Left colon (tissue), 2 donors: ENCODE measurements at regions not wholly inside any gene's neighbourhood (a gene's known extent, or its start where the extent isn't known, plus 50 kb on each side); places are given as distances from the start of the nearest gene placed in this dataset.

Experiments
- ATAC-seq: fragments of 200-7000 bp; cut with Tn5 transposase; one replicate; pipeline ENCODE4 v1.9.1; 2020; ENCODE audit warnings: mild to moderate bottlenecking, moderate library complexity
- DNase-seq, 2 donors: peaks; one replicate each; pipeline ENCODE4 v3.0.0-alpha.2; 2020
- intact Hi-C, 2 donors: fragments of 100-400 bp; cut with DNase I in 1 of 2; cut with micrococcal nuclease in 1 of 2; formaldehyde crosslinking; loops; one replicate each; pipeline versions ENCODE4 v1.11.2 to v1.14.0; 2022; cut with DNase I, micrococcal nuclease
- donor health status: DM: no; HTN: no; CAD: no.
- donor health status: DM: yes; HTN: yes; CAD: no.

DNA sequence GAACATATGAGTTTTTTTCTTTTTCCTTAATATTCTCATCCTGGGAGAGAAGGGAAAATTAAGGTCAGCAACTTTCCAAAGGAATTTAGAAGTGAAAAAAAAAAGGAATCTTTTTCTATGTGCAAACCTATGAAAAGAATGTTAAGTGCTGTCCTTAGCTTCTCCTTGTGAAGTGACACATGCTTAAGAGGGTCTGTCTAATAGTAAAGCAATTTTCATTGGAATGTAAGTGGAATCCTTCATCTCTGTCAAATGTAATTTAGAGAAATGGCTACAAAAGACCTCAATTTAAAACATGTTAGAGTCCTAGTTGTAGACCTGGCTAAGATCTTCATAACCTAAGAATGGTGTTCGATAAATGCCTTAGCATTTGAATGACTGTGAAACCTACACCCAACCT is 117.4 kb upstream of the EPB41L3 start:
- DNase-seq (no peak), ATAC-seq (no peak)
- intact Hi-C loops = no loop called here

GRCh38 chr18:5653802-5654201 is 110.0 kb upstream of the EPB41L3 start:
- intact Hi-C loops = no loop called here

DNA sequence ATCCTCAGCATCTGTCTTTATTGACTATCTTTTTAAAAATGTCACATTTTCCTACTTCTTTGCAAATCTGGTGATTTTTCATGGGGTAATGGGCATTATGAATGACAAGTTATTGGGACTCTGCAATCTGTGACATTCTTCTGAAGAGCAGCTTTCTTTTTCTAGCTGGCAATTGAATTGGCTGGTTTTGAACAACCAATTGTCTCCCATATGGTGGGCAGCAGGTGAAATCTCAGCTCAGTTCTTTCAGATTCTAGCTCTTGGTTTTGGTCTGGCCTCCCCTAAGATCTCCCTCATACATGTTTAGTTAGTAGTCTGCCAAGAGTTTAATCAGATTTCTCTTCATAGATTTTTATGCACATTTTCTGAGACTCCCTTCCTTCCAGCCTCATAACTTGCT is 107.9 kb upstream of the EPB41L3 start:
- intact Hi-C loops = no loop called here
- DNase-seq (no peak), ATAC-seq (no peak)

More at GRCh38 chr18:5653802-5654201, 110.0 kb upstream of the EPB41L3 start:
- DNase-seq (no peak), ATAC-seq (no peak)

GRCh38 chr18:5649439-5649838 is 105.6 kb upstream of the EPB41L3 start:
- intact Hi-C loops = no loop called here
- ATAC-seq = no peak
- DNase-seq = no peak

DNA sequence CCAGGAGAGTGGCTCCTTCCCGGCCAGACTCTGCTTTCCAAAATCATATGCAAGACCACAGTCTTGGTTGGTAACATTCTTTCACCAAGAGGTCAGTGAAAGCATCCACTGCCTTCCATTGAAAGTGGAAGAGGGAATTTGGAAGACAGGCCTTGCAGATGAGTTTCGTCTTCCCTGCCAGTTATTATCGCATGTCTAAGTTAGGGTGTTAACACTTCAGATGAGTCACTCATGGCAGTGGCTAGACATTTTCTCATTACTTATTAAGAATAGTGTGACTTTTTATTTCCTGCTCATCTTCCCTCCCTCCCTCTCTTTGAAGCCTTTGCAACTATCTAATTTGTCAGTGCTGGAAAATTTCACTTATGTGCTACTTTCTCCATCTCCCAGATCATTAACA is 102.9 kb upstream of the EPB41L3 start:
- intact Hi-C loops = no loop called here
- DNase-seq (no peak), ATAC-seq (no peak)

DNA sequence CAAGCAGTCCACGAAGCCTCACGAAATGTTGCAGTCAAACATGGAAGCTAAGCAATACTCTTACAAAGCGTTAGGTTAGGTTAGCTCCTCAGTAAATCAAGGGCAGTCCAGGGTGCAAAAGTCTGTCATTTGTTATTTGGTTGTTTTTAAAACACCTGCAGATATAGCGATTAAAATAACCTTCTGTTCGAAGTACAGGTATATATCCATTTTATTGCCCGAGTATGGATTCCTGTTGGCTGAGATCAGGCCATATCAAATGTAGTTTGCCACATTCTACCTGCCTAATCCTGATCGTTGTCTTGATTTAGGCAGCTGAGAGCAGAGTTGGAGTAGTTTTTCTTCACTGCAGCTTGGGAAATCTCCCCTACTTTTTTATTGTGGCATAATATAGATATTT is 99.5 kb upstream of the EPB41L3 start:
- no peak for DNase-seq
- intact Hi-C loops = no loop called here
- peak; percentile 77 for ATAC-seq

- intact Hi-C loops = no loop called here
- ATAC-seq (no peak), DNase-seq (no peak)
These were observed 97.1 kb upstream of the EPB41L3 start for GRCh38 chr18:5640939-5641338.

GRCh38 chr18:5639131-5639530 is 95.3 kb upstream of the EPB41L3 start:
- DNase-seq (no peak), ATAC-seq (no peak)
- intact Hi-C loops = no loop called here

GRCh38 chr18:5632041-5632440 is 88.2 kb upstream of the EPB41L3 start:
- intact Hi-C loops = no loop called here
- DNase-seq = no peak
- ATAC-seq = no peak

- no peak for ATAC-seq
- DNase-seq = peak in 1 of 2 donors; percentile 9
- intact Hi-C loops = no loop called here
These were observed 87.2 kb upstream of the EPB41L3 start for GRCh38 chr18:5630900-5631413.

DNA sequence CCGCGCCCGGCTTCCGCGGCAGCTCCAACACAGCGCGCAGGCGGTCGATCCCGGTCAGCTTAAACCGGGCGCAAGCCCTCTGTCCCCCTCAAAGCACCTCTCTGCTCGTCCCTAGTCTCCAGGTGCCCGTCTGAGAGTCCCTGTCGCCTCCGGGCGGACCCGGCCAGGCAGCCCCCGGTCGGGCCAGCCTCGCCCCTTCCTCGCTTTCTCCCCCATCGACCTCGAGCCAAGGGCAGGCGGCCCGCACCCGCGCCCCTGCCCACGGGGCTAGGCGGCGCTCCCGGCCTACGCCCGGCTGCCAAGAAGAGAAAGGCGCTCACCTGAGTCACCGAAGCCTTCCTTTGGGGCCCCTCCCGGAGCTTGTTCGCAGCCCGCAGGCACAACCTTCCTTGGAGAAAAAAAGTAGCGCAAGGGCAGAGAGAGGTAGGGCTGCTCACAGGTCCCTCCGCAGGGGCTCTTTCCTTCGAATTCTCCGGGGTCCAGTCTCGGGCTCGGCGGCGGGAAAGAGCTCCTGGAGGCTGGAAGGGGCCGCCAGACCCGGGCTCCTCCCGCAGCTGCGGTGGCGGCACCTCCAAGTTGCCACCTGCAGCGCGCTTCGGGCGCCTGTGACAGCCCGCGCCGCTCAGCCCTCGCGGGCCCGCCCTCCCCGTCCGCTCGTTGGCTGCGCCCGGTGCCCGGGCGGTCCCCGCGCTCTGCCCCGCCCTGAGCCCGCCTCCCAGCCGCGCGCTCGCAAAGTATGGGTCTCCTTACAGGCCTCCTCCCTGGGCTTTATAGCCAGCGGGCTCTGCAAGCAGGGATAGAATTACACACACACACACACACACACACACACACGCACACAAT is 86.5 kb upstream of the EPB41L3 start:
- ATAC-seq (peak; percentile 74), DNase-seq (peak; percentile 86 to 87)
- intact Hi-C loops = no loop called here

GRCh38 chr18:5628512-5629255 is 84.9 kb upstream of the EPB41L3 start:
- intact Hi-C loops = no loop called here
- ATAC-seq = peak; percentile 61
- DNase-seq = peak; percentile 61 to 81

GRCh38 chr18:5627776-5628511 is 84.1 kb upstream of the EPB41L3 start:
- ATAC-seq (peak; percentile 37), DNase-seq (peak; percentile 38 to 86)
- intact Hi-C loops = no loop called here

GRCh38 chr18:5626130-5626880 is 82.5 kb upstream of the EPB41L3 start:
- no peak for DNase-seq
- intact Hi-C loops = no loop called here

DNA sequence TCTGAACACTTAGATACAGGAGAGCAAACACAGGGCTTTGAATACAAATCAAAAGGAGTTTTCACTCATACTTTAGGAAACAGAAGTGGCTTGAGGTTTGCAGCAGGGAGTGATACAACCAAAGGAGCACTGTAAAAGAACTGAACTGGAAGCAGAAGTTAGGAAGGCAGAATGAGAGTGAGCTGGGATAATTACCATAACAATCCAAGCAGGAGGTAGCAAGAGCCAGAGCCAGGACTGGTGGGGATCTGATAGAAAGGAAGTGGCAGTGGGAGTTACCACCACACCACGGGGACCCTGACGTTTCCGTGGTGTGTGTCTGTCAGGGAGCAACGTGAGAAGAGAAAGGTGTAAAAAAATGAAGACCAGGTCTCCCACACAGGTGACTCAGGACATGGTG is 81.3 kb upstream of the EPB41L3 start:
- intact Hi-C loops = no loop called here
- ATAC-seq (no peak), DNase-seq (no peak)

More at GRCh38 chr18:5626130-5626880, 82.5 kb upstream of the EPB41L3 start:
- ATAC-seq = no peak

DNA sequence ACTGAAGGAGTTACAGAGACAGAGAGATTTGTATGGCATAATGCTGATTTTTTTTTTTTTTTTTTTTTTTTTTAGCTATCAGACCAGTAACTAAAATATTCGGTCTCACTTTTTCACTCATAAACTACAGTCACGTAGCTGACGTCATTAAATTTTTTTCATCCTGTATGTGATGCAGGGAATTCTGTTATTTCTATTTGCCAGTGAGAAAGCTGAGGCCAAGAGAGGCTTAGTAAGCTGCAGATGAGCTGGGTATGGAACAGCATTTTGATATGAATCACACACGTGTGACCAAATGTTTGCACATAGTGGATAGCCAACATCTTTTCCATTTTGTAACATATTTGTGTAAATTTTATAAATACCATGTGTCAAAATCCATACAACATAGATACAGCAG is 79.1 kb upstream of the EPB41L3 start:
- DNase-seq = no peak
- intact Hi-C loops = no loop called here
- ATAC-seq = no peak

- ATAC-seq = no peak
- intact Hi-C loops = no loop called here
- DNase-seq = no peak
These were observed 76.5 kb upstream of the EPB41L3 start for GRCh38 chr18:5620289-5620688.

- no peak for ATAC-seq
- intact Hi-C loops = no loop called here
- DNase-seq = no peak
These were observed 75.6 kb upstream of the EPB41L3 start for GRCh38 chr18:5619376-5619775.
